ENCODE measurements at regions not wholly inside any gene's neighbourhood (a gene's known extent, or its start where the extent isn't known, plus 50 kb on each side); places are given as distances from the start of the nearest gene placed in this dataset.

- TF ChIP-seq EP300 (IDR thresholded peaks at IDR 0.05) (no peak), POLR2A (IDR thresholded peaks at IDR 0.05) (no peak), CTCF (IDR thresholded peaks at IDR 0.05) (no peak), POLR2AphosphoS5 (IDR thresholded peaks at IDR 0.05) (no peak)
Measured at GRCh38 chr5:145244251-145244650, 590.9 kb downstream of the PRELID2 start.

DNA sequence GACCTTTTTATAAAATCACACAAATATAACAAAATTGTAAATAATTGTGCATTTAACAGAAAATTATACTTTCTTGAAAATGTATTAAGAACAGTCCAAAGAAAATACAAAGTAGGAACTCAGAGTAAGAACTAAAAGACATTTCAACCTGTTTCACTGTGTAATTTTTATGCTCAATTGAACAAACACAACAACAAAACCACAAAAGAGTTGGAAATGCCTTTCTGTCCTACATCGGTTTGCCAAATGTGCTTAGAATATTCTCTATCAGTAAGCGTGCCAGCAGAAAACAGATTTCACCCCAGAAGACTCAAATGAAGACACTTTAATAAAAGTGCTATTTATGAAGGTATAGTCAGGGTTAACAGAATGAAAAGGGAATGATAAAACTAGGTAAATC is 592.1 kb downstream of the PRELID2 start:
- Histone ChIP-seq H3K36me3 (no peaks in the 10 kb centered on the region), H3K27me3 (no peaks in the 10 kb centered on the region), H3K9me3 (no peaks in the 10 kb centered on the region), H3K27ac (no peak overlapping the region), H3K4me1 (no peaks in the 10 kb centered on the region), H3K4me3 (no peak overlapping the region)
- no peak for DNase-seq
- TF ChIP-seq CTCF (IDR thresholded peaks at IDR 0.05) (no peak), POLR2AphosphoS5 (IDR thresholded peaks at IDR 0.05) (no peak), EP300 (IDR thresholded peaks at IDR 0.05) (no peak), POLR2A (IDR thresholded peaks at IDR 0.05) (no peak)
- intact Hi-C loops (cut with DNase I; ENCODE audit: low total_unique reads), result no loop called here
- 81 to 89% (median 87%) methylated on average over 2 of the region's 2 CpGs for WGBS, 5 donors

More at GRCh38 chr5:145244251-145244650, 590.9 kb downstream of the PRELID2 start:
- Histone ChIP-seq H3K36me3 (no peaks in the 10 kb centered on the region), H3K4me3 (no peak overlapping the region), H3K9me3 (no peaks in the 10 kb centered on the region), H3K4me1 (no peaks in the 10 kb centered on the region), H3K27ac (no peak overlapping the region), H3K27me3 (no peaks in the 10 kb centered on the region)
- 82 to 97% (median 94%) methylated on average over 4 of the region's 4 CpGs for WGBS, 5 donors
- DNase-seq, result no peak
- intact Hi-C loops (cut with DNase I; ENCODE audit: low total_unique reads), result no loop called here

DNA sequence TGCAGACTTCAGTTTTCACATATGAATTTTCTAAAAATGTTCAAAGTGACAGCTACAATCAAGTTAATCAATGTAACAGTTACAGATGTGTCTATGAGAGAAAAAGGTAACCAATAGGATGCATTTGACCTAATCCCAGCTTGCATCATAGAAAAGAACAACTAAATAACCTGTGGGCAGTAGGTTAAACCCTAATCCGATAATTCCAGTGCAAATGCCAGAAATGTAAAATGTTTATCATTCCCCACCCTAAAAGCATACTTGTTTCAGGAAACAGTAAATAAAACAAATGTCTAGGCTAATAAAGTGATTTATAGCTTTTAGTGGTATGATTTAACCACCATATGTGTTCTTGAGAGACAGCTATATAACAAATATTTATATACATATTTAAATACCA is 592.6 kb downstream of the PRELID2 start:
- Histone ChIP-seq H3K9me3 (no peaks in the 10 kb centered on the region), H3K4me3 (no peak overlapping the region), H3K4me1 (no peaks in the 10 kb centered on the region), H3K27ac (no peak overlapping the region), H3K36me3 (no peaks in the 10 kb centered on the region), H3K27me3 (no peaks in the 10 kb centered on the region)
- no peak for DNase-seq
- WGBS, 5 donors, result 41 to 66% (median 54%) methylated on average over 1 of the region's 1 CpG
- TF ChIP-seq CTCF (IDR thresholded peaks at IDR 0.05), result no peak
- TF ChIP-seq POLR2A (IDR thresholded peaks at IDR 0.05), result no peak
- TF ChIP-seq POLR2AphosphoS5 (IDR thresholded peaks at IDR 0.05), result no peak
- intact Hi-C loops (cut with DNase I; ENCODE audit: low total_unique reads), result no loop called here

- peak; percentile 48 to 84 for DNase-seq
- WGBS, 5 donors, result 9 to 20% (median 13%) methylated on average over 3 of the region's 3 CpGs
Measured at GRCh38 chr5:145237843-145238242, 597.3 kb downstream of the PRELID2 start.

More at GRCh38 chr5:145237843-145238242, 597.3 kb downstream of the PRELID2 start:
- no peak overlapping the region for H3K27ac ChIP-seq
- intact Hi-C loops (cut with DNase I; ENCODE audit: low total_unique reads), result no loop called here
- H3K36me3 ChIP-seq, result no peaks in the 10 kb centered on the region
- peak in 4 of 7 experiments; percentile 23 to 45 (median 32) for TF ChIP-seq CTCF (IDR thresholded peaks at IDR 0.05)
- TF ChIP-seq POLR2AphosphoS5 (IDR thresholded peaks at IDR 0.05), result no peak
- no peak for TF ChIP-seq EP300 (IDR thresholded peaks at IDR 0.05)
- no peak for TF ChIP-seq POLR2A (IDR thresholded peaks at IDR 0.05)
- no peaks in the 10 kb centered on the region for H3K4me1 ChIP-seq
- no peaks in the 10 kb centered on the region for H3K9me3 ChIP-seq
- no peaks in the 10 kb centered on the region for H3K27me3 ChIP-seq
- no peak overlapping the region for H3K4me3 ChIP-seq

Data from stomach (tissue), 8 donors.